B cell (primary cell): ENCODE measurements at regions not wholly inside any gene's neighbourhood (a gene's known extent, or its start where the extent isn't known, plus 50 kb on each side); places are given as distances from the start of the nearest gene placed in this dataset.

Experiments used
- ATAC-seq: fragments of 200-7000 bp; cut with Tn5 transposase; one replicate; pipeline ENCODE4 v1.10.0; 2021; ENCODE audit warnings: low read depth, mild to moderate bottlenecking, moderate number of reproducible peaks, moderate library complexity
- CTCF ChIA-PET: fragments of 350-600 bp; sonication (Branson Sonifier 250); formaldehyde crosslinking; loops from one replicate; lab custom pipeline; 2021; ENCODE audit warnings: antibody characterized with exemption, inconsistent platforms; lab: Charles Lee
- POLR2A ChIA-PET: fragments of 350-600 bp; sonication (Branson Sonifier 250); formaldehyde crosslinking; loops from one replicate; lab custom pipeline; 2021; ENCODE audit warnings: antibody characterized with exemption; lab: Charles Lee
- DNase-seq: peaks from one replicate; pipeline ENCODE4 v3.0.0; 2013
- H2AFZ ChIP-seq: 2 replicates; pipeline ENCODE4 v1.6.1; 2012; ENCODE audit warnings: mild to moderate bottlenecking, low read depth, low read length; ENCODE audit not compliant: insufficient read depth, poor library complexity, severe bottlenecking
- H3K27ac ChIP-seq, 2 donors: 1 replicate in 1 of 2; 2 replicates in 1 of 2; pipeline ENCODE4 v1.5.1; 2012 to 2013; ENCODE audit warnings: low read length in 2 of 2, mild to moderate bottlenecking in 2 of 2, moderate library complexity in 1 of 2
- H3K27me3 ChIP-seq, 4 experiments: fragments of 200-600 bp in 1 of 4; sonication (generic) in 1 of 4; replicated peaks in 1 of 4; 1 replicate in 2 of 4; 2 replicates in 2 of 4; pipeline versions ENCODE4 v1.6.1 to v1.7.0; 2013 to 2016; ENCODE audit warnings: low read length in 3 of 4, mild to moderate bottlenecking in 2 of 4, mixed read lengths in 1 of 4, moderate library complexity in 1 of 4; ENCODE audit not compliant: insufficient read depth in 4 of 4, control insufficient read depth in 3 of 4; ENCODE audit errors: control extremely low read depth in 1 of 4
- H3K36me3 ChIP-seq, 2 experiments: replicated peaks in 1 of 2; 1 replicate in 1 of 2; 2 replicates in 1 of 2; pipeline versions ENCODE4 v1.6.1 to v1.7.1; 2013; ENCODE audit warnings: low read length in 1 of 2; ENCODE audit not compliant: insufficient read depth in 2 of 2, control insufficient read depth in 1 of 2; ENCODE audit errors: control extremely low read depth in 1 of 2, extremely low read depth in 1 of 2
- H3K4me1 ChIP-seq, 2 donors: fragments of 200-600 bp in 1 of 2; sonication (generic) in 1 of 2; 1 replicate in 1 of 2; 2 replicates in 1 of 2; pipeline versions ENCODE4 v1.5.1 to v1.6.1; 2013 to 2017; ENCODE audit warnings: low read length in 2 of 2; ENCODE audit not compliant: control insufficient read depth in 2 of 2, insufficient read depth in 2 of 2
- H3K4me2 ChIP-seq: replicated peaks from 2 replicates; pipeline ENCODE3; 2012; ENCODE audit warnings: mild to moderate bottlenecking, low read depth, low read length; ENCODE audit not compliant: poor library complexity, severe bottlenecking
- H3K4me3 ChIP-seq, 5 experiments: fragments of 200-600 bp in 1 of 5; sonication (generic) in 1 of 5; 1 replicate in 3 of 5; 2 replicates in 2 of 5; pipeline versions ENCODE4 v1.5.1 to v1.7.0; 2011 to 2016; ENCODE audit warnings: low read length in 4 of 5, mild to moderate bottlenecking in 4 of 5, low read depth in 2 of 5, control low read depth in 1 of 5, moderate library complexity in 1 of 5; ENCODE audit not compliant: insufficient read depth in 1 of 5; ENCODE audit errors: control extremely low read depth in 1 of 5, extremely low read depth in 1 of 5
- H3K79me2 ChIP-seq: fragments of 200-600 bp; sonication (generic); one replicate; pipeline ENCODE4 v1.6.0; 2016; ENCODE audit warnings: low read length; ENCODE audit not compliant: control insufficient read depth, insufficient read depth
- H3K9ac ChIP-seq: fragments of 200-600 bp; sonication (generic); 2 replicates; pipeline ENCODE4 v1.6.1; 2017; ENCODE audit warnings: mild to moderate bottlenecking, low read length, moderate library complexity
- H3K9me3 ChIP-seq, 3 donors: one replicate each; pipeline versions ENCODE4 v1.6.1 to v1.7.1; 2013; ENCODE audit warnings: low read length in 2 of 3; ENCODE audit not compliant: control insufficient read depth in 2 of 3, insufficient read depth in 1 of 3; ENCODE audit errors: control extremely low read depth in 1 of 3
- H4K20me1 ChIP-seq: 2 replicates; pipeline ENCODE4 v1.6.0; 2012; ENCODE audit warnings: mild to moderate bottlenecking, low read length; ENCODE audit not compliant: insufficient read depth, control insufficient read depth, poor library complexity, severe bottlenecking
- H3K27ac Mint-ChIP-seq: one replicate; pipeline ENCODE4 v1.8.0; 2021; ENCODE audit warnings: mixed read lengths
- H3K27me3 Mint-ChIP-seq: one replicate; pipeline ENCODE4 v1.8.0; 2021; ENCODE audit warnings: mixed read lengths
- H3K4me1 Mint-ChIP-seq: one replicate; pipeline ENCODE4 v1.8.0; 2021; ENCODE audit warnings: mixed read lengths
- H3K4me3 Mint-ChIP-seq: one replicate; pipeline ENCODE4 v1.8.0; 2021; ENCODE audit warnings: mixed read lengths
- H3K9me3 Mint-ChIP-seq: one replicate; pipeline ENCODE4 v1.8.0; 2022; ENCODE audit warnings: mixed read lengths; ENCODE audit not compliant: insufficient read depth
- CTCF ChIP-seq: fragments of 200-600 bp; IDR thresholded peaks from one replicate; pipeline ENCODE4 v1.8.0; 2022; ENCODE audit warnings: antibody characterized with exemption, mild to moderate bottlenecking
- EZH2 ChIP-seq: IDR thresholded peaks from 2 replicates; pipeline ENCODE4 v1.6.1; 2012; ENCODE audit warnings: borderline replicate concordance, low read depth, mild to moderate bottlenecking, moderate library complexity, low read length; ENCODE audit not compliant: insufficient read depth, poor library complexity, severe bottlenecking
- WGBS: methylation state at CpG from one replicate; pipeline ENCODE4 v1.1.5; 2013; ENCODE audit warnings: missing lambda C conversion rate; ENCODE audit not compliant: insufficient coverage; 5-methylcytosine and 5-hydroxymethylcytosine counted together
- intact Hi-C: fragments of 100-400 bp; cut with micrococcal nuclease; formaldehyde crosslinking; loops from one replicate; pipeline ENCODE4 v1.10.0; 2022

- DNase-seq (no peak), ATAC-seq (no peak)
- Mint-ChIP-seq H3K4me3 (no peak overlapping the region), H3K27me3 (no peaks in the 10 kb centered on the region), H3K9me3 (peaks cover 6% of the 10 kb centered on the region), H3K27ac (no peak overlapping the region), H3K4me1 (no peaks in the 10 kb centered on the region)
- CTCF ChIA-PET: no interaction called here
- Histone ChIP-seq H2AFZ (no peak overlapping the region), H4K20me1 (no peaks in the 10 kb centered on the region), H3K4me1 (no peaks in the 10 kb centered on the region), H3K79me2 (no peaks in the 10 kb centered on the region), H3K9me3 (no peaks in the 10 kb centered on the region), H3K4me3 (no peak overlapping the region), H3K4me2 (no peak overlapping the region), H3K27ac (no peak overlapping the region), H3K9ac (no peak overlapping the region), H3K36me3 (no peaks in the 10 kb centered on the region), H3K27me3 (no peaks in the 10 kb centered on the region)
- TF ChIP-seq CTCF: no peak
- no peak for TF ChIP-seq EZH2
- POLR2A ChIA-PET: no interaction called here
- intact Hi-C loops: no loop called here
- WGBS: no CpG with 5 or more reads among the region's 2 CpGs
Measured at GRCh38 chr3:148162132-148162531, 535.6 kb upstream of the AGTR1 start.

GRCh38 chr3:148168347-148168746 is 529.4 kb upstream of the AGTR1 start:
- Histone ChIP-seq H2AFZ (no peak overlapping the region), H3K79me2 (no peaks in the 10 kb centered on the region), H3K27me3 (no peaks in the 10 kb centered on the region), H3K36me3 (no peaks in the 10 kb centered on the region), H3K27ac (no peak overlapping the region), H3K4me3 (no peak overlapping the region), H3K4me2 (no peak overlapping the region), H3K9me3 (no peaks in the 10 kb centered on the region), H3K9ac (no peak overlapping the region), H3K4me1 (no peaks in the 10 kb centered on the region), H4K20me1 (no peaks in the 10 kb centered on the region)
- no peaks in the 10 kb centered on the region for H3K27me3 Mint-ChIP-seq
- no peaks in the 10 kb centered on the region for H3K4me1 Mint-ChIP-seq
- H3K9me3 Mint-ChIP-seq: no peaks in the 10 kb centered on the region
- WGBS: no CpG with 5 or more reads among the region's 2 CpGs
- DNase-seq: no peak
- ChIA-PET POLR2A (no interaction called here), CTCF (no interaction called here)
- no peak overlapping the region for H3K27ac Mint-ChIP-seq
- intact Hi-C loops: no loop called here
- TF ChIP-seq EZH2: no peak
- TF ChIP-seq CTCF: no peak
- H3K4me3 Mint-ChIP-seq: no peak overlapping the region
- no peak for ATAC-seq
